GM19468 (cell line): ENCODE measurements at regions not wholly inside any gene's neighbourhood (a gene's known extent, or its start where the extent isn't known, plus 50 kb on each side); places are given as distances from the start of the nearest gene placed in this dataset.
"Not testable (repeated sequence)": the region's sequence is repeated elsewhere in the genome, so short reads cannot be mapped to it uniquely, and the experiment has no call there.

Source experiments
- ATAC-seq: cut with Tn5 transposase; IDR thresholded peaks from one replicate; pipeline ENCODE4 v1.9.1; 2021; ENCODE audit warnings: mild to moderate bottlenecking, moderate library complexity, moderate number of reproducible peaks; ENCODE audit not compliant: unreplicated experiment; ENCODE audit errors: extremely low read depth

GRCh38 chr2:138250843-138251320 lies 250.7 kb upstream of the SPOPL start:
- not testable (repeated sequence) for ATAC-seq

- no peak for ATAC-seq
These were observed 249.0 kb upstream of the SPOPL start for GRCh38 chr2:138252587-138252986.

GRCh38 chr2:138255670-138256069 lies 245.9 kb upstream of the SPOPL start:
- ATAC-seq = no peak

- ATAC-seq = peak; percentile 77
These were observed 234.2 kb upstream of the SPOPL start for GRCh38 chr2:138267161-138267901.

- no peak for ATAC-seq
These were observed 233.7 kb upstream of the SPOPL start for GRCh38 chr2:138267902-138268254.

- ATAC-seq = no peak
These were observed 231.8 kb upstream of the SPOPL start for GRCh38 chr2:138269765-138270164.

- no peak for ATAC-seq
These were observed 230.1 kb upstream of the SPOPL start for GRCh38 chr2:138271467-138271866.

- no peak for ATAC-seq
These were observed 228.9 kb upstream of the SPOPL start for GRCh38 chr2:138272524-138273195.

GRCh38 chr2:138273280-138273679 lies 228.3 kb upstream of the SPOPL start:
- ATAC-seq = not testable (repeated sequence)

GRCh38 chr2:138274421-138275291 lies 226.9 kb upstream of the SPOPL start:
- ATAC-seq = no peak

- ATAC-seq = no peak
These were observed 226.3 kb upstream of the SPOPL start for GRCh38 chr2:138275292-138275690.

GRCh38 chr2:138275881-138276280 lies 225.7 kb upstream of the SPOPL start:
- ATAC-seq = no peak

- no peak for ATAC-seq
These were observed 225.2 kb upstream of the SPOPL start for GRCh38 chr2:138276339-138276738.

GRCh38 chr2:138277062-138277461 lies 224.5 kb upstream of the SPOPL start:
- ATAC-seq = no peak

GRCh38 chr2:138279871-138280270 lies 221.7 kb upstream of the SPOPL start:
- ATAC-seq = no peak

GRCh38 chr2:138280999-138281695 lies 220.4 kb upstream of the SPOPL start:
- no peak for ATAC-seq

GRCh38 chr2:138282014-138282672 lies 219.4 kb upstream of the SPOPL start:
- ATAC-seq = no peak

- ATAC-seq = no peak
These were observed 209.8 kb upstream of the SPOPL start for GRCh38 chr2:138291805-138292204.

- no peak for ATAC-seq
These were observed 208.5 kb upstream of the SPOPL start for GRCh38 chr2:138293045-138293444.

GRCh38 chr2:138293549-138293948 lies 208.0 kb upstream of the SPOPL start:
- no peak for ATAC-seq
